ENCODE measurements at regions not wholly inside any gene's neighbourhood (a gene's known extent, or its start where the extent isn't known, plus 50 kb on each side); places are given as distances from the start of the nearest gene placed in this dataset.

- no peak for DNase-seq (ENCODE audit: low read depth in 1 of 2, low spot score in 1 of 2)
These were observed 226.4 kb upstream of the KLF14 start for GRCh38 chr7:130960208-130960988.

GRCh38 chr7:130961128-130961601 is 227.2 kb upstream of the KLF14 start:
- peak; percentile 44 to 55 for DNase-seq (ENCODE audit: low read depth in 1 of 2, low spot score in 1 of 2)

- DNase-seq (ENCODE audit: low read depth in 1 of 2, low spot score in 1 of 2), result no peak
These were observed 228.1 kb upstream of the KLF14 start for GRCh38 chr7:130962109-130962508.

GRCh38 chr7:130963339-130963738 is 229.3 kb upstream of the KLF14 start:
- DNase-seq (ENCODE audit: low read depth in 1 of 2, low spot score in 1 of 2), result no peak

- DNase-seq (ENCODE audit: low read depth in 1 of 2, low spot score in 1 of 2), result no peak
These were observed 231.5 kb upstream of the KLF14 start for GRCh38 chr7:130965515-130965914.

GRCh38 chr7:130966246-130967009 is 232.4 kb upstream of the KLF14 start:
- no peak for DNase-seq (ENCODE audit: low read depth in 1 of 2, low spot score in 1 of 2)

GRCh38 chr7:130970196-130970595 is 236.2 kb upstream of the KLF14 start:
- DNase-seq (ENCODE audit: low read depth in 1 of 2, low spot score in 1 of 2), result no peak

GRCh38 chr7:130970696-130971095 is 236.7 kb upstream of the KLF14 start:
- no peak for DNase-seq (ENCODE audit: low read depth in 1 of 2, low spot score in 1 of 2)

- peak in 1 of 2 donors; percentile 39 for DNase-seq (ENCODE audit: low read depth in 1 of 2, low spot score in 1 of 2)
These were observed 237.3 kb upstream of the KLF14 start for GRCh38 chr7:130971297-130971696.

- DNase-seq (ENCODE audit: low read depth in 1 of 2, low spot score in 1 of 2), result no peak
These were observed 238.2 kb upstream of the KLF14 start for GRCh38 chr7:130972201-130972600.

- DNase-seq (ENCODE audit: low read depth in 1 of 2, low spot score in 1 of 2), result no peak
These were observed 239.6 kb upstream of the KLF14 start for GRCh38 chr7:130973637-130974036.

- no peak for DNase-seq (ENCODE audit: low read depth in 1 of 2, low spot score in 1 of 2)
These were observed 240.2 kb upstream of the KLF14 start for GRCh38 chr7:130974169-130974568.

GRCh38 chr7:130974794-130975193 is 240.8 kb upstream of the KLF14 start:
- no peak for DNase-seq (ENCODE audit: low read depth in 1 of 2, low spot score in 1 of 2)

GRCh38 chr7:130975731-130976130 is 241.7 kb upstream of the KLF14 start:
- DNase-seq (ENCODE audit: low read depth in 1 of 2, low spot score in 1 of 2), result no peak

GRCh38 chr7:130982160-130982638 is 248.2 kb upstream of the KLF14 start:
- DNase-seq (ENCODE audit: low read depth in 1 of 2, low spot score in 1 of 2), result no peak

- no peak for DNase-seq (ENCODE audit: low read depth in 1 of 2, low spot score in 1 of 2)
These were observed 248.6 kb upstream of the KLF14 start for GRCh38 chr7:130982651-130983050.

- no peak for DNase-seq (ENCODE audit: low read depth in 1 of 2, low spot score in 1 of 2)
These were observed 251.4 kb upstream of the KLF14 start for GRCh38 chr7:130985361-130985760.

GRCh38 chr7:130986261-130986690 is 252.3 kb upstream of the KLF14 start:
- no peak for DNase-seq (ENCODE audit: low read depth in 1 of 2, low spot score in 1 of 2)

GRCh38 chr7:130987092-130987491 is 253.1 kb upstream of the KLF14 start:
- DNase-seq (ENCODE audit: low read depth in 1 of 2, low spot score in 1 of 2), result no peak

- no peak for DNase-seq (ENCODE audit: low read depth in 1 of 2, low spot score in 1 of 2)
These were observed 254.4 kb upstream of the KLF14 start for GRCh38 chr7:130988443-130988842.

- DNase-seq (ENCODE audit: low read depth in 1 of 2, low spot score in 1 of 2), result no peak
These were observed 255.2 kb upstream of the KLF14 start for GRCh38 chr7:130989101-130989795.
